NCI-H69 (cell line): ENCODE measurements at regions not wholly inside any gene's neighbourhood (a gene's known extent, or its start where the extent isn't known, plus 50 kb on each side); places are given as distances from the start of the nearest gene placed in this dataset.

Experiments used
- DNase-seq: peaks from one replicate; lab custom pipeline; 2025; lab: John Stamatoyannopoulos, UW

- no peak for DNase-seq
Observed at GRCh38 chr15:37165395-37165794, 65.0 kb upstream of the MEIS2 start.

- DNase-seq: no peak
Observed at GRCh38 chr15:37166402-37166801, 66.1 kb upstream of the MEIS2 start.

GRCh38 chr15:37181339-37181738, 81.0 kb upstream of the MEIS2 start:
- no peak for DNase-seq

GRCh38 chr15:37199545-37199944, 99.2 kb upstream of the MEIS2 start:
- DNase-seq: peak; percentile 98

- DNase-seq: peak; percentile 81
Observed at GRCh38 chr15:37203050-37203449, 102.7 kb upstream of the MEIS2 start.

- peak; percentile 72 for DNase-seq
Observed at GRCh38 chr15:37204692-37205091, 104.3 kb upstream of the MEIS2 start.

- no peak for DNase-seq
Observed at GRCh38 chr15:37206690-37207089, 106.3 kb upstream of the MEIS2 start.

GRCh38 chr15:37208146-37209040, 108.0 kb upstream of the MEIS2 start:
- DNase-seq: peak; percentile 55

GRCh38 chr15:37209041-37209363, 108.7 kb upstream of the MEIS2 start:
- no peak for DNase-seq

- peak; percentile 14 for DNase-seq
Observed at GRCh38 chr15:37217567-37217966, 117.2 kb upstream of the MEIS2 start.

- peak; percentile 12 for DNase-seq
Observed at GRCh38 chr15:37218351-37218916, 118.1 kb upstream of the MEIS2 start.

- DNase-seq: peak; percentile 40
Observed at GRCh38 chr15:37219211-37219701, 118.9 kb upstream of the MEIS2 start.

- peak; percentile 95 for DNase-seq
Observed at GRCh38 chr15:37220949-37221670, 120.8 kb upstream of the MEIS2 start.

GRCh38 chr15:37221671-37222145, 121.4 kb upstream of the MEIS2 start:
- peak; percentile 65 for DNase-seq

GRCh38 chr15:37223089-37223488, 122.7 kb upstream of the MEIS2 start:
- DNase-seq: no peak

- DNase-seq: no peak
Observed at GRCh38 chr15:37229855-37230619, 129.7 kb upstream of the MEIS2 start.

- no peak for DNase-seq
Observed at GRCh38 chr15:37245358-37245757, 145.0 kb upstream of the MEIS2 start.

GRCh38 chr15:37246065-37246464, 145.7 kb upstream of the MEIS2 start:
- DNase-seq: no peak

- DNase-seq: no peak
Observed at GRCh38 chr15:37246856-37247255, 146.5 kb upstream of the MEIS2 start.

- DNase-seq: no peak
Observed at GRCh38 chr15:37249249-37249648, 148.9 kb upstream of the MEIS2 start.

- no peak for DNase-seq
Observed at GRCh38 chr15:37252530-37252929, 152.2 kb upstream of the MEIS2 start.

- DNase-seq: no peak
Observed at GRCh38 chr15:37253877-37254276, 153.5 kb upstream of the MEIS2 start.
